ENCODE measurements at regions not wholly inside any gene's neighbourhood (a gene's known extent, or its start where the extent isn't known, plus 50 kb on each side); places are given as distances from the start of the nearest gene placed in this dataset.
"Not testable (repeated sequence)": the region's sequence is repeated elsewhere in the genome, so short reads cannot be mapped to it uniquely, and the experiment has no call there.

DNA sequence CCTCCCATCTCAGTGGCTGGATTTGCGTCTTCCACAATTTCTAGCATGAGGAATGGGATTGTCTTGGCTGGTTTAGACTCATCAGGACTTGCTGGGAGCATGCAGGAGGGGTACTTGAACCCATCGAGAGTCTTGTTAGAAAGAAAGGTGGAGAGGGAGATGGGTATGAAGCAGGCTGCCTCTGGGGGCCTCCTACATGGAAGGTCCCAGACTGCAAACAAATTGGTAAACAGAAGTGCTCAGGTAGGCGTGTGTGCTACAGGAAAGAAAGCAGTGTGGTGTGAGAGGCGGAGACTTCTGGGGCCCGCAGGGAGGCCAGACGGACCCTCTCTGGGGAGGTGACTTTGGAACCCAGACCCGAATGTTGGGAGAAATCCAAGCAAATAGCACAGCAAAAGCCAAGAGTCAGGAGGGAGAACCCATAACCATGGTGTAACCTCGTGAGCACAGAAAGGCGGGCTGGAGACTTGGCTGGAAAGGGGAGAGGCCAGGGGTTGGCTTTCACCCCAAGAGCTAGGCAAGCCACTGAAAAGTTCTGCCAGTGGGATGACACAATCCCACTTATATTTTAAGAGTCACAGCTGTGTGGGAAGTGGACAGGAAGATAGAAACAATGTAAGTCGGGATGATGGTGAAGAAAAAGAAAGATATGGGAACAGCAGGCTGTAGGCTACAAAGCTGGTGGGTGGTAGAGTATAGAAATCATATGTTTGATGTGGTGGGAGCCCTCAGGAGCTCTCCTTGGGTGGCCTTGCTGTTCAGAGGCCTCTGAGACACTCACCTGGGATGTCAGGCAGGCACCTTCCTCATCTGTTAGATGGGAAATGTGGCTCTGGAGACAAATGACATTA, 130.1 kb upstream of the PRR20G start:
- no peaks in the 10 kb centered on the region; the same call in none of the 2 replicates for H3K27me3 ChIP-seq (replicated peaks; ENCODE audit: control insufficient read depth, insufficient read depth, low read length)
- TF ChIP-seq, protein P1, sequence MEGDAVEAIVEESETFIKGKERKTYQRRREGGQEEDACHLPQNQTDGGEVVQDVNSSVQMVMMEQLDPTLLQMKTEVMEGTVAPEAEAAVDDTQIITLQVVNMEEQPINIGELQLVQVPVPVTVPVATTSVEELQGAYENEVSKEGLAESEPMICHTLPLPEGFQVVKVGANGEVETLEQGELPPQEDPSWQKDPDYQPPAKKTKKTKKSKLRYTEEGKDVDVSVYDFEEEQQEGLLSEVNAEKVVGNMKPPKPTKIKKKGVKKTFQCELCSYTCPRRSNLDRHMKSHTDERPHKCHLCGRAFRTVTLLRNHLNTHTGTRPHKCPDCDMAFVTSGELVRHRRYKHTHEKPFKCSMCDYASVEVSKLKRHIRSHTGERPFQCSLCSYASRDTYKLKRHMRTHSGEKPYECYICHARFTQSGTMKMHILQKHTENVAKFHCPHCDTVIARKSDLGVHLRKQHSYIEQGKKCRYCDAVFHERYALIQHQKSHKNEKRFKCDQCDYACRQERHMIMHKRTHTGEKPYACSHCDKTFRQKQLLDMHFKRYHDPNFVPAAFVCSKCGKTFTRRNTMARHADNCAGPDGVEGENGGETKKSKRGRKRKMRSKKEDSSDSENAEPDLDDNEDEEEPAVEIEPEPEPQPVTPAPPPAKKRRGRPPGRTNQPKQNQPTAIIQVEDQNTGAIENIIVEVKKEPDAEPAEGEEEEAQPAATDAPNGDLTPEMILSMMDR (IDR thresholded peaks at IDR 0.05; ENCODE audit: insufficient read depth, low read length, poor library complexity, severe bottlenecking) = no peak
- H3K4me3 ChIP-seq (replicated peaks; ENCODE audit: low read depth, low read length) = no peak overlapping the region
- H3K36me3 ChIP-seq (ENCODE audit: control insufficient read depth, insufficient read depth, low read length) = no peaks in the 10 kb centered on the region
- no peak for DNase-seq (ENCODE audit: extremely low read depth, insufficient read length)

DNA sequence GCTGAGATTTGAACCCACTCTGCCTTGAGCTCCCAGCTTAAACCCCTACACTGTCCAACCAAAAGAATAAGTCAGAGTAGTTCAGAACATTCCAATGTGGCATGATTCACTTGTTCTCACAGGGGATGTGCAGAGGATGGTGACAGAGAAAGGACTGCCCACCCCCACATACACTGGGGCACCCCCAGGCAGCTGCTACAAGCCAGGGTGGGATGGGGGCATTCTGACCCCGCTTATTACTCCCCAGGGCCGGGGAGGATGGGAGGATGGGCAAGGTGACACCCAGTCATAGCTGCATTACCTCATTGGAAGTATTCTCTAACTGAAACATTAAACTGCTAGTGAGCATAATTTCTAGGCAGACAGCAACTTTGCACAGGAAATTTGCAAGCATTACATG, 126.0 kb upstream of the PRR20G start:
- H3K27me3 ChIP-seq (replicated peaks; ENCODE audit: control insufficient read depth, insufficient read depth, low read length) = peaks cover 2% of the 10 kb centered on the region
- no peaks in the 10 kb centered on the region for H3K36me3 ChIP-seq (ENCODE audit: control insufficient read depth, insufficient read depth, low read length)
- TF ChIP-seq, protein P1 (IDR thresholded peaks at IDR 0.05; ENCODE audit: insufficient read depth, low read length, poor library complexity, severe bottlenecking) = no peak
- no peak overlapping the region for H3K4me3 ChIP-seq (replicated peaks; ENCODE audit: low read depth, low read length)
- DNase-seq (ENCODE audit: extremely low read depth, insufficient read length) = no peak

DNA sequence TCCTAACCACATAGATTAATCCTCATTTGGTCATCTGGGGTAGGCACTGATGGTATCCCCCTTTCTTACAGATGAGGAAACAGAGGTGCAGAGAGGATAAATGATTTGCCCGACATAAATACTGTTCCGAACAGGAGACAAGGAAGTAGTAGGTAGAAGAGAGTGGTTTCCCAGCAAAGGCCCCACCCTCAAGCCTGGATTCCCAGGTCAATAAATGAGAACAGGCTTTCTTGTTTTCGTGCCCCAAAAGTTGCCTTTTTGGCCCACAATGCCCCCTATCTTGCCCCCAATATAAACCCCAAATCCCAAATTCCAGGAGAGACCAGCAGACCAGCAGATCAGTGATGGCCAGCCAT, 125.5 kb upstream of the PRR20G start:
- peaks cover 2% of the 10 kb centered on the region for H3K27me3 ChIP-seq (replicated peaks; ENCODE audit: control insufficient read depth, insufficient read depth, low read length)
- no peak overlapping the region for H3K4me3 ChIP-seq (replicated peaks; ENCODE audit: low read depth, low read length)
- DNase-seq (ENCODE audit: extremely low read depth, insufficient read length) = no peak
- TF ChIP-seq, protein P1 (IDR thresholded peaks at IDR 0.05; ENCODE audit: insufficient read depth, low read length, poor library complexity, severe bottlenecking) = no peak
- H3K36me3 ChIP-seq (ENCODE audit: control insufficient read depth, insufficient read depth, low read length) = no peaks in the 10 kb centered on the region

DNA sequence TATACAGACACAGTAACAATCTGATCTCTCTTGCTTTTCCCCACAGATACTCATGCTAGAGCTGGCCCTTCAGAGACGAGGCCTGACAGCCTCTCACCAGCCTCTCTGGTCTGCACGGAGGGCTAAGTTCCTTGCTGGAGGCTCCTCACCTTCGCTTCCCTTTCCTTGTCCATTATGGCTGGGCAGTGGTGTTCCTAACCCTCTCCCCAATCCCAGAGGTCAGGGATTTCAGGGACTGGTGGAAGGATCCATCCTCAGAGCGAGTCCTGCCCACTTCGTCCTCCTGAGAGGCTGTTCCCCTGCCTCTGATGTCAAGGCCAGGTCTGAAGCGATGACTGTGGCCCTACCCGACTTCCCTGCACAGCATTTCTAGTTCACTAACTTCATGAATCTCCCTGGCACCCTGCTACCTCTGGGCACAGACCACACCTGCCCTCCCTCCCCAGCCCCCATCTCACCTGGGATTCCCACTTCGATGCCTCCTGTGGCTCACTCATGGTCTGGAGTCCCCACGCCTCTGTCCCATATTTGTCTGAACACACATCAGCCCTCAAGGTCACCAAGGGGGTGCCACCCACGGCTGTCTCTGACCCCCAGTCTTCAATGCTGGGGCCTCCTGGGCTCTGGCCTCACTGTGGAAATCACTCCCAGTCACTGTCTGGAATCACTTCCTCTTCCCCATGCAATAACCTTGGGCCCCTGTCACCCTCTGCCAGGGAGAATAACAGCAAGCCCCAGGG, 124.9 kb upstream of the PRR20G start:
- TF ChIP-seq, protein P1 (IDR thresholded peaks at IDR 0.05; ENCODE audit: insufficient read depth, low read length, poor library complexity, severe bottlenecking) = no peak
- no peak for DNase-seq (ENCODE audit: extremely low read depth, insufficient read length)

DNA sequence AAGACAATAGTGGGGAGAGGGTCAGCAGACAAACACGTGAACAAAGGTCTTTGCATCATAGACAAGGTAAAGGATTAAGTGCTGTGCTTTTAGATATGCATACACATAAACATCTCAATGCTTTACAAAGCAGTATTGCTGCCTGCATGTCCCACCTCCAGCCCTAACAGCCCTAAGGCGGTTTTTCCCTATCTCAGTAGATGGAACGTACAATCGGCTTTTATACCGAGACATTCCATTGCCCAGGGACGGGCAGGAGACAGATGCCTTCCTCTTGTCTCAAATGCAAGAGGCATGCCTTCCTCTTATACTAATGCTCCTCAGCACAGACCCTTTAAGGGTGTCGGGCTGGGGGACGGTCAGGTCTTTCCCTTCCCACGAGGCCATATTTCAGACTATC, 124.0 kb upstream of the PRR20G start:
- DNase-seq (ENCODE audit: extremely low read depth, insufficient read length); H3K4me3 ChIP-seq (replicated peaks; ENCODE audit: low read depth, low read length); H3K36me3 ChIP-seq (ENCODE audit: control insufficient read depth, insufficient read depth, low read length); H3K27me3 ChIP-seq (replicated peaks; ENCODE audit: control insufficient read depth, insufficient read depth, low read length): not testable (repeated sequence)

More for the DNA sequence above, 124.9 kb upstream of the PRR20G start:
- H3K4me3 ChIP-seq (replicated peaks; ENCODE audit: low read depth, low read length) = no peak overlapping the region
- peaks cover 2% of the 10 kb centered on the region for H3K27me3 ChIP-seq (replicated peaks; ENCODE audit: control insufficient read depth, insufficient read depth, low read length)
- no peaks in the 10 kb centered on the region for H3K36me3 ChIP-seq (ENCODE audit: control insufficient read depth, insufficient read depth, low read length)

DNA sequence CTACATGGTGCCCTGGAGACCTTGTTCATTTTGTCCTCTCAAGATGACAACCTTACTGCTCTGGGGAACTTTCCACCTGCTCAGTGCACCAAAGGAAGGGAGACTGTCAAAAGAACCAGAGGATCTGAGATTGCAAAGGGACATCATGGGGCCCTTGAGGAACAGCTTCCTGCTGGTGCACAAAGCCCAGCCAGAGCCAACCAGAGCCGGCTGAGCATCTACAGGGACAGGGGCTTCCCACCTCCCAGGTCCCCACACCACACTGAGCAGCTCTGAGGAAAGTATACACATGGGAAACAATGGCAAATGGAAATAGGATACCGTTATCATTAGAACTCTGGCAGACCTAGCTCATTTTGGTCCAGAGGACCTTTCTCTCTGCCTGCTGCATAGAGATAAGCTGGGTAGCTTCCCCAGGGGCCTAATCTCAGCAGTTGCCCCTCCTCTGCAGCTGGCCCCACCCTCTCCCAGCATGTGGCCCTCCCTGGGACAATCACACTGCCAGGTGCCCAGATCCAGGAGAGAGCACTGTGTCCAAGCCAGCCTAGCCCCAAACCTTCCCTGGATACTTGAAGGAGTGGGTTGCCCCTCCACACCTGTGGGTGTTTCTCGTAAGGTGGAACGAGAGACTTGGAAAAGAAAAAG, 123.4 kb upstream of the PRR20G start:
- no peak for DNase-seq (ENCODE audit: extremely low read depth, insufficient read length)
- TF ChIP-seq, protein P1 (IDR thresholded peaks at IDR 0.05; ENCODE audit: insufficient read depth, low read length, poor library complexity, severe bottlenecking) = no peak
- Histone ChIP-seq H3K4me3 (replicated peaks; ENCODE audit: low read depth, low read length) (no peak overlapping the region), H3K36me3 (ENCODE audit: control insufficient read depth, insufficient read depth, low read length) (no peaks in the 10 kb centered on the region), H3K27me3 (replicated peaks; ENCODE audit: control insufficient read depth, insufficient read depth, low read length) (peaks cover 4% of the 10 kb centered on the region)

Data from GM06990 (cell line).